ENCODE measurements at regions not wholly inside any gene's neighbourhood (a gene's known extent, or its start where the extent isn't known, plus 50 kb on each side); places are given as distances from the start of the nearest gene placed in this dataset.

- H3K4me1 ChIP-seq (replicated peaks in 1 of 2): no peaks in the 10 kb centered on the region
- no peaks in the 10 kb centered on the region for H3K9me3 ChIP-seq (replicated peaks in 1 of 3)
- no peak overlapping the region for H3K4me3 ChIP-seq
- intact Hi-C loops (cut with DNase I): no loop called here
- no peak overlapping the region for H3K27ac ChIP-seq
- no peaks in the 10 kb centered on the region for H3K36me3 ChIP-seq (replicated peaks in 1 of 2)
- H3K27me3 ChIP-seq: no peaks in the 10 kb centered on the region
- no peak for TF ChIP-seq POLR2A (IDR thresholded peaks at IDR 0.05)
- TF ChIP-seq, protein P1, sequence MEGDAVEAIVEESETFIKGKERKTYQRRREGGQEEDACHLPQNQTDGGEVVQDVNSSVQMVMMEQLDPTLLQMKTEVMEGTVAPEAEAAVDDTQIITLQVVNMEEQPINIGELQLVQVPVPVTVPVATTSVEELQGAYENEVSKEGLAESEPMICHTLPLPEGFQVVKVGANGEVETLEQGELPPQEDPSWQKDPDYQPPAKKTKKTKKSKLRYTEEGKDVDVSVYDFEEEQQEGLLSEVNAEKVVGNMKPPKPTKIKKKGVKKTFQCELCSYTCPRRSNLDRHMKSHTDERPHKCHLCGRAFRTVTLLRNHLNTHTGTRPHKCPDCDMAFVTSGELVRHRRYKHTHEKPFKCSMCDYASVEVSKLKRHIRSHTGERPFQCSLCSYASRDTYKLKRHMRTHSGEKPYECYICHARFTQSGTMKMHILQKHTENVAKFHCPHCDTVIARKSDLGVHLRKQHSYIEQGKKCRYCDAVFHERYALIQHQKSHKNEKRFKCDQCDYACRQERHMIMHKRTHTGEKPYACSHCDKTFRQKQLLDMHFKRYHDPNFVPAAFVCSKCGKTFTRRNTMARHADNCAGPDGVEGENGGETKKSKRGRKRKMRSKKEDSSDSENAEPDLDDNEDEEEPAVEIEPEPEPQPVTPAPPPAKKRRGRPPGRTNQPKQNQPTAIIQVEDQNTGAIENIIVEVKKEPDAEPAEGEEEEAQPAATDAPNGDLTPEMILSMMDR (IDR thresholded peaks at IDR 0.05): no peak
- WGBS, 4 donors: 85 to 92% (median 89%) methylated on average over 13 to 21 of the region's 21 CpGs
- no peak for DNase-seq
Measured at GRCh38 chr13:110991991-110992508, 77.2 kb upstream of the ANKRD10 start.

DNA sequence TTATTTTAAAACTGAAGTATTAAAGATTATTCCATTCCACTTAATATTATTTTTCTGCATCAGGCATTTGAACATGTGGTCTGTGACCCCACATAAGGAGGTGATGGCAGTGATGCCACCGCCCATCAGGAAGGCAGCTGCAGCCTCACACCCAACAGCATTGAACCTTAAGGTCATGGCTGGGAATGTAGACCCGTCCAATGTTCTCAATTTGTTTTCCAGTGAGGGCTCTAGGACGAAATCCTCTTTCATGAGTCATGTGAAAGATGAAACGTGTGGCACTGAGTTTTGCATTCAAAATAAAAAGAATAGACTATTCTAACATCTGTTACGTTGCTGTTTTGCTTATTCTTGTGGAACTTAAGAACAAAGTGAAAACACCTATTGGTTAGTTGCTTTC, 74.5 kb upstream of the ANKRD10 start:
- TF ChIP-seq, protein P1 (IDR thresholded peaks at IDR 0.05): no peak
- TF ChIP-seq POLR2A (IDR thresholded peaks at IDR 0.05): no peak
- H3K27ac ChIP-seq: no peak overlapping the region
- DNase-seq: no peak
- 31 to 47% (median 45%) methylated on average over 5 of the region's 5 CpGs for WGBS, 4 donors
- no peaks in the 10 kb centered on the region for H3K9me3 ChIP-seq (replicated peaks in 1 of 3)
- H3K36me3 ChIP-seq (replicated peaks in 1 of 2): no peaks in the 10 kb centered on the region
- peaks cover 3% of the 10 kb centered on the region for H3K27me3 ChIP-seq
- H3K4me3 ChIP-seq: no peak overlapping the region
- H3K4me1 ChIP-seq (replicated peaks in 1 of 2): no peaks in the 10 kb centered on the region
- intact Hi-C loops (cut with DNase I): no loop called here

DNA sequence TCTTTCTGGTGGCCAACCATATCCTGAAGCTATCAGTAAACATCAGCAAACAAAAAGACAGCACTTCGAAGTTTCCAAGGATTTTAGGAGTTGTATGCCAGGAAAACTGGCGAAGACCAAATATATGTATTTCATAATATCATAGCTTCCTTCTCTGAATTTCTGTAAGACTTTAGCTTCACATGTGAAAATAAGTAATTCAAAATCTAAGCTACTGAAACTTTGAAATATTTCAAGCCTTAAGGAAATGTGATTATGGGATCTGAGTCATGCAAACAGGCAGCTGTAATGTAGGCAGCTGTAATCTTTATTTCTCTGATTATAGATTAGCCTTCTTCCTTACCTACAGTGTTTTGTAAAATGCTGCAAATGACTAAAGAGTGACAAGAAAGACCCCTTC, 70.7 kb upstream of the ANKRD10 start:
- Histone ChIP-seq H3K27me3 (peaks cover 4% of the 10 kb centered on the region), H3K27ac (no peak overlapping the region), H3K36me3 (replicated peaks in 1 of 2) (no peaks in the 10 kb centered on the region), H3K4me3 (no peak overlapping the region), H3K4me1 (replicated peaks in 1 of 2) (no peaks in the 10 kb centered on the region), H3K9me3 (replicated peaks in 1 of 3) (no peaks in the 10 kb centered on the region)
- no peak for DNase-seq
- intact Hi-C loops (cut with DNase I): no loop called here
- 83 to 88% (median 85%) methylated on average over 2 of the region's 2 CpGs for WGBS, 4 donors
- TF ChIP-seq POLR2A (IDR thresholded peaks at IDR 0.05): no peak
- TF ChIP-seq, protein P1 (IDR thresholded peaks at IDR 0.05): no peak

- H3K9me3 ChIP-seq (replicated peaks in 1 of 3): no peaks in the 10 kb centered on the region
- H3K4me1 ChIP-seq (replicated peaks in 1 of 2): no peaks in the 10 kb centered on the region
- peaks cover 4% of the 10 kb centered on the region for H3K27me3 ChIP-seq
- H3K4me3 ChIP-seq: no peak overlapping the region
- WGBS, 4 donors: 61 to 91% (median 73%) methylated on average over 2 to 3 of the region's 3 CpGs
- DNase-seq: no peak
- H3K27ac ChIP-seq: no peak overlapping the region
- no peaks in the 10 kb centered on the region for H3K36me3 ChIP-seq (replicated peaks in 1 of 2)
- intact Hi-C loops (cut with DNase I): no loop called here
- TF ChIP-seq POLR2A (IDR thresholded peaks at IDR 0.05): no peak
- TF ChIP-seq, protein P1 (IDR thresholded peaks at IDR 0.05): no peak
Measured at GRCh38 chr13:110984798-110985197, 69.9 kb upstream of the ANKRD10 start.
